MM.1S (cell line): ENCODE measurements at regions not wholly inside any gene's neighbourhood (a gene's known extent, or its start where the extent isn't known, plus 50 kb on each side); places are given as distances from the start of the nearest gene placed in this dataset.

ENCODE experiments used
- EZH2phosphoT487 ChIP-seq: fragments of 300-600 bp; sonication (generic); IDR thresholded peaks from 2 replicates; pipeline ENCODE4 v1.6.1; 2018; ENCODE audit warnings: antibody characterized with exemption, low read length
- TF ChIP-seq, protein P1 (sequence below): fragments of 300-600 bp; sonication (generic); IDR thresholded peaks from 2 replicates; pipeline ENCODE4 v1.5.1; 2016; ENCODE audit warnings: antibody characterized with exemption, low read length, mixed read lengths

DNA sequence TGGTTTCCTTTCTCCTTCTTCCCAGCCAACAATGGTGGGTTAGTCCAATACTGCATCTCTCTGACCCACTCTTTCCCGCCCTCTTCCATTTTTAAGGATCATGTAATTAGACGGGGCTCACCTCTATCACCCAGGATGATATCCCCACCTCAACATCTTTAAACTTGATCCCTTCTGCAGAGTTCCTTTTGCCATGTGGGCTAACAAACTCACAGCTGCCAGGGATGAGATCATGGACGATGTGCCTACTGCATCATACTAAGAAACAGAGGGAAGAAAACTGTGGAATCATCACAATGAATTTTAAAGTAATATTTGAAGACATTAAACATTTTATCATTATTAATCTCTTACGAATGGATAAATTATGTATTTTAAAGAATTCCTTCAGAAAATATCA is 183.5 kb downstream of the RDH14 start:
- no peak for TF ChIP-seq EZH2phosphoT487
- TF ChIP-seq, protein P1, sequence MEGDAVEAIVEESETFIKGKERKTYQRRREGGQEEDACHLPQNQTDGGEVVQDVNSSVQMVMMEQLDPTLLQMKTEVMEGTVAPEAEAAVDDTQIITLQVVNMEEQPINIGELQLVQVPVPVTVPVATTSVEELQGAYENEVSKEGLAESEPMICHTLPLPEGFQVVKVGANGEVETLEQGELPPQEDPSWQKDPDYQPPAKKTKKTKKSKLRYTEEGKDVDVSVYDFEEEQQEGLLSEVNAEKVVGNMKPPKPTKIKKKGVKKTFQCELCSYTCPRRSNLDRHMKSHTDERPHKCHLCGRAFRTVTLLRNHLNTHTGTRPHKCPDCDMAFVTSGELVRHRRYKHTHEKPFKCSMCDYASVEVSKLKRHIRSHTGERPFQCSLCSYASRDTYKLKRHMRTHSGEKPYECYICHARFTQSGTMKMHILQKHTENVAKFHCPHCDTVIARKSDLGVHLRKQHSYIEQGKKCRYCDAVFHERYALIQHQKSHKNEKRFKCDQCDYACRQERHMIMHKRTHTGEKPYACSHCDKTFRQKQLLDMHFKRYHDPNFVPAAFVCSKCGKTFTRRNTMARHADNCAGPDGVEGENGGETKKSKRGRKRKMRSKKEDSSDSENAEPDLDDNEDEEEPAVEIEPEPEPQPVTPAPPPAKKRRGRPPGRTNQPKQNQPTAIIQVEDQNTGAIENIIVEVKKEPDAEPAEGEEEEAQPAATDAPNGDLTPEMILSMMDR, result no peak
